C4-2B (cell line): ENCODE measurements at regions not wholly inside any gene's neighbourhood (a gene's known extent, or its start where the extent isn't known, plus 50 kb on each side); places are given as distances from the start of the nearest gene placed in this dataset.

Experiments used
- H3K27ac ChIP-seq: fragments of 450-650 bp; 2 replicates; pipeline ENCODE4 v1.5.1; 2017
- ZFX ChIP-seq: fragments of 450-650 bp; IDR thresholded peaks from 2 replicates; pipeline ENCODE4 v1.6.1; 2017
- TF ChIP-seq, protein P1 (sequence below): fragments of 450-650 bp; conservative IDR thresholded peaks from 2 replicates; pipeline ENCODE4 v1.5.1; 2017; ENCODE audit warnings: mild to moderate bottlenecking

DNA sequence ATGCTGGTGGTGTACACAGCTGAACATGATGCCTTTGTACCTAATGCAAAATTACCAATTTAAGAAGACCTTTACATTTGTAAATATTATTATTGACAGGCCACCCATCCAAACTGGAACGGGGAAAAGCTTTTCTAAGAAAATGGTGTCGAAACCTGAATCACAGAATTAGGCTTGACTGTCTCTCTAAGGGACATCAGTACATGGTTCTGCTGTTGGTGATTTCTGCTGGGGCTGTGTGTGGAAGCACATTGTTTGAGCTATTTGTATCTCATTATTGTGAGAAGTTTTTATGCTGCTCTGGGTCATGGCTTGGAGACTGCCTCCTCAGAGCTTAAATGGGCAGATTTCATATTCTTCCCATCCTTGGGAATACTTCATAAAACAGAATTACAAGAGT is 420.9 kb upstream of the POU3F3 start:
- no peak overlapping the region for H3K27ac ChIP-seq
- TF ChIP-seq, protein P1, sequence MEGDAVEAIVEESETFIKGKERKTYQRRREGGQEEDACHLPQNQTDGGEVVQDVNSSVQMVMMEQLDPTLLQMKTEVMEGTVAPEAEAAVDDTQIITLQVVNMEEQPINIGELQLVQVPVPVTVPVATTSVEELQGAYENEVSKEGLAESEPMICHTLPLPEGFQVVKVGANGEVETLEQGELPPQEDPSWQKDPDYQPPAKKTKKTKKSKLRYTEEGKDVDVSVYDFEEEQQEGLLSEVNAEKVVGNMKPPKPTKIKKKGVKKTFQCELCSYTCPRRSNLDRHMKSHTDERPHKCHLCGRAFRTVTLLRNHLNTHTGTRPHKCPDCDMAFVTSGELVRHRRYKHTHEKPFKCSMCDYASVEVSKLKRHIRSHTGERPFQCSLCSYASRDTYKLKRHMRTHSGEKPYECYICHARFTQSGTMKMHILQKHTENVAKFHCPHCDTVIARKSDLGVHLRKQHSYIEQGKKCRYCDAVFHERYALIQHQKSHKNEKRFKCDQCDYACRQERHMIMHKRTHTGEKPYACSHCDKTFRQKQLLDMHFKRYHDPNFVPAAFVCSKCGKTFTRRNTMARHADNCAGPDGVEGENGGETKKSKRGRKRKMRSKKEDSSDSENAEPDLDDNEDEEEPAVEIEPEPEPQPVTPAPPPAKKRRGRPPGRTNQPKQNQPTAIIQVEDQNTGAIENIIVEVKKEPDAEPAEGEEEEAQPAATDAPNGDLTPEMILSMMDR, result no peak
- TF ChIP-seq ZFX, result no peak

DNA sequence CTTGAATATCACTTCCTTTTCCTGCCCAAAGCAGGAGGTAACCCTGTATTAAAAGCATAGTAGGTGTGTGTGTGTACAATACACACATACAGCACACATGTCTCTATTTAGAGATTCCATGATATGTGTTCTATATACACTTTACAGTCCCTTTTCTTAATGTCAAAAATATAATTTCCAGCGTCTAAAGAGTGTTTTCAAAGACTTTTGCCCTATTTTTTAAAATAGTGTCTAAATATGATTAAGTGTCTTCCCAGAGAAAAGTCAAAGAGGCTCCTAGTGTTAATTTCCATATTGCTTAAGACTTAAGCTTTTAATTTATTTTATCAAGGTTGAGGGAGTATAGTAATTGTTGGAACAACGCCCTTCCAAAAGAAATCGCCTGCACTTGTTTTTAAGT is 420.3 kb upstream of the POU3F3 start:
- no peak overlapping the region for H3K27ac ChIP-seq
- TF ChIP-seq, protein P1, result no peak
- no peak for TF ChIP-seq ZFX

DNA sequence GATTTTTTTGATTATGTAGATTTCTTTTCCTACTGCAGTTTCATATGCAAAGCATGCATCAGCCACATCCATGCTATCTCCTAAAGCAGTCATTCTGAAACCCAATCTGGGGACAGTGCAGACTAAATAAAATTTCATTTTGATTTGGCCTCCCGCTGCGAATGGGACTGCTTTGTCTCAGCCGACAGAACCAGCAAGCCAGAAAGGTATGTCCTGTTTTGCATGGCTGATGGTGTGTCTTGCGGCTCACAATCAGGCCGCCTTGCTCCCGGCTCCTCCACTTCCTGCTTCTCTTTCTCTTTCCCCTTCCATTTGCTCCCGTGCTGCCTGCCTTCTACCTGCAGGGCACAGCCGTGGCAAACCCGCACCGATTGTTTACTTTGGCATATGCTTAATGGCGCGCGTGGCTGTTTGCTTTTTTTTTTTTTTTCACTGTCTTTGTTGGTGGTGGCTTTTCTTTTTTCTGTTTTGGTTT is 419.6 kb upstream of the POU3F3 start:
- H3K27ac ChIP-seq, result 0 out of 2 replicates have a peak overlapping the region, but pooled peaks have one; percentile 15
- no peak for TF ChIP-seq ZFX
- TF ChIP-seq, protein P1, result no peak

DNA sequence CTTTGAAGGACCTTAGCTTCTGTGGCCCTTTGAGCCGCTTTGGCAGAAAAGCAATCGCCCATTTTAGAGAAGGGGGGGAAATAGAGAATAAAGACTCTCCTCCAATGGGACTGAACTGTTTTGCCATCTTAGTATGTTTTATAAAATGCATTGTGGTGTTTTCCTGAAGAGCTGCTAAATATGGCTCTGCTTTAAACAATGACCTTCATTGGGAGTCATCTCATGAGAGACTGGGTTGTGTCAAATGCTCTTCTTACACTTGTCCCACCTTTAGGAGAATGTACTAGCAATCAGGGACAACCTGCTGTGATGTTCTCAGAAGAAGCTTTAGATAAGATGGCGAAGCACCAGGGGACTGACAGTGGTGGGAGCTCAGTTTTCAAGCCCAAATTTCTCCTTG is 418.9 kb upstream of the POU3F3 start:
- TF ChIP-seq, protein P1, result no peak
- no peak for TF ChIP-seq ZFX
- H3K27ac ChIP-seq, result no peak overlapping the region

DNA sequence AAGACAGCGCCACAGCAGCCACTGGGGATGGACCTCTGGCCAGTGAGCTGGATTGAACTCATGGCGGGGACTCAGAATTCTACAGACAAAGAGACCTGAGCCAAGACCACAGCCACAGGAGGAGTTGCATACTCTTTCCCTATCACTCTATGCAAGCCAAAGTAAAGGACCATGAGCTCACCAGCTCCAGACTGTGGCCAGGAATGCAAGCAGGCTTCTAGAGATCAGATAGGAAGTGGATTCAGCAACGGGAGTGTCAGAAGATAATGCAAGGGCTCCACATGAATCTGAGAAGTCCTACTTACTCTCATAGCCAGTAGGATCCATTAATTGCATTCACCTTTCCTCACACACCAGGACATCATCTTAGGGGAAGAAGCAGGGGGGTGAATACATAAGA is 415.4 kb upstream of the POU3F3 start:
- H3K27ac ChIP-seq, result no peak overlapping the region

DNA sequence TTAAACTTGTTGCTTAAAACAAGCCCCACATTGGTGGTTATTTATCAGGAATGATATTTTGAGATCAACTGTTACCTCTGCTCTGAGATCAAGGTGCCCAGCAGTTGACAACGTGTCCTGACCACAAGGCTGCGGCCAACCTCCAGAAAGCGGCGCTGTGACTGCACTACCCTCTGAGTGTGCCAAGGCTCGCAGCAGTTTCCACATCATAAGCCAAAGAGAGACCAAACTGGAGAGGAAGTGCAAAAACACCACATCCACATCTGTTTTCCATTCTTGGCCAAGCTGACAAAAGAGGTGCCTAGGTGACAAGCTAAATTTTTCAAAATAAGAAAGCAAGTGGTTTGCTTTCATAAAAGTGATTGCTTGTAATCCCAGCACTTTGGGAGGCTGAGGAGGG is 410.8 kb upstream of the POU3F3 start:
- TF ChIP-seq ZFX, result no peak
- TF ChIP-seq, protein P1, result peak; percentile 12
- no peak overlapping the region for H3K27ac ChIP-seq

More for the DNA sequence above, 415.4 kb upstream of the POU3F3 start:
- no peak for TF ChIP-seq ZFX
- TF ChIP-seq, protein P1, result no peak

DNA sequence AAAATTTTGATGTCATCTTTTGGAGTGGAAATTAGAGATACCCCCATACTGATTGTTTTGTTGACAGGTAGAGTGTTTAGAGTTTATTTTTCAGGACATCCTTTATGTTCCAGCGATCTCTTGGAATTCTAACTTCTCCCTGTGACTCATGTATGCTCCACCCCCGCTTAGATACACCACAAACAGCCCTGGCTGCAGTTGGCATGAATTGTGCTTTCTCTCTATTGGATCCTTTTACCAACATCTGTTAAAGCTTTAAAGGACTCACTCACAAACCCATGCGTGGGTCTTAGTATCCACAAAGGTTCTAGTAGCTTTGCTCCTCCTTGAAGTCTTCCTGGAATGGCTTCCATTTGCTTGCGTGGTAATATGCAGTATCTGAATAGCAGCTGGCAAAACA is 409.5 kb upstream of the POU3F3 start:
- no peak for TF ChIP-seq ZFX
- TF ChIP-seq, protein P1, result no peak
- H3K27ac ChIP-seq, result no peak overlapping the region
